SH-SY5Y (cell line): ENCODE measurements at regions not wholly inside any gene's neighbourhood (a gene's known extent, or its start where the extent isn't known, plus 50 kb on each side); places are given as distances from the start of the nearest gene placed in this dataset.

ENCODE experiments used
- GATA2 ChIP-seq: IDR thresholded peaks from 2 replicates; pipeline ENCODE4 v1.6.1; 2011; ENCODE audit warnings: mild to moderate bottlenecking, low read depth, low read length
- GATA3 ChIP-seq: IDR thresholded peaks from 2 replicates; pipeline ENCODE4 v1.6.1; 2011; ENCODE audit warnings: low read depth, mild to moderate bottlenecking, low read length, moderate library complexity

DNA sequence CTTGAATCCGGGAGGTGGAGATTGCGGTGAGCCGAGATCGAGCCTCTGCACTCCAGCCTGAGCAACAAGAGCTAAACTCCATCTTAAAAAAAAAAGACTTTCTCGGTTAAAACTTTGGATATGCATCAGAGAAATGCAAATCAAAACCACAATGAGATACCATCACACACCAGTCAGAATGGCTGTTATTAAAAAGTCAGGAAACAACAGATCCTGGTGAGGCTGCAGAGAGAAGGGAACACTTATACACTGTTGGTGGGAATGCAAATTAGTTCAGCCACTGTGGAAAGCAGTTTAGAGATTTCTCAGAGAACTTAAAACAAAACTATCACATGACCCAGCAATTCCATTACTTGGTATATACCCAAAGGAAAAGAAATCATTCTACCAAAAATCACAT lies 619.4 kb upstream of the KIRREL3 start:
- TF ChIP-seq GATA2, result no peak
- no peak for TF ChIP-seq GATA3
